Vagina (tissue), 2 donors: ENCODE measurements at regions not wholly inside any gene's neighbourhood (a gene's known extent, or its start where the extent isn't known, plus 50 kb on each side); places are given as distances from the start of the nearest gene placed in this dataset.

ENCODE experiments used
- DNase-seq, 2 donors: peaks; one replicate each; pipeline ENCODE4 v3.0.0-alpha.2; 2017; ENCODE audit errors: extremely low spot score in 2 of 2
- H3K27ac ChIP-seq: fragments of 200-600 bp; sonication (generic); one replicate; pipeline ENCODE4 v1.5.1; 2019
- H3K27me3 ChIP-seq: fragments of 200-600 bp; sonication (generic); one replicate; pipeline ENCODE4 v1.5.1; 2019
- H3K36me3 ChIP-seq, 2 donors: fragments of 200-600 bp; sonication (generic); one replicate each; pipeline ENCODE4 v1.5.1; 2017 to 2019
- H3K4me1 ChIP-seq: fragments of 200-600 bp; sonication (generic); one replicate; pipeline ENCODE4 v1.5.1; 2019
- H3K4me3 ChIP-seq, 2 donors: fragments of 200-600 bp; sonication (generic); 1 replicate in 1 of 2; 2 replicates in 1 of 2; pipeline ENCODE4 v1.5.1; 2016 to 2019
- H3K9me3 ChIP-seq: fragments of 200-600 bp; sonication (generic); one replicate; pipeline ENCODE4 v1.5.1; 2019
- CTCF ChIP-seq, 3 experiments: fragments of 450-650 bp in 2 of 3; fragments of 200-600 bp in 1 of 3; sonication (generic) in 1 of 3; IDR thresholded peaks; one replicate each; pipeline ENCODE4 v1.5.1; 2017 to 2019; ENCODE audit warnings: antibody characterized with exemption in 3 of 3, mild to moderate bottlenecking in 2 of 3, moderate library complexity in 2 of 3
- POLR2A ChIP-seq, 2 donors: fragments of 450-650 bp; IDR thresholded peaks; one replicate each; pipeline ENCODE4 v1.6.1; 2017; ENCODE audit warnings: antibody characterized with exemption in 2 of 2, mild to moderate bottlenecking in 2 of 2, moderate library complexity in 2 of 2
- POLR2AphosphoS5 ChIP-seq, 2 donors: sonication (generic); formaldehyde crosslinking; IDR thresholded peaks; one replicate each; pipeline ENCODE4 v1.9.0; 2017; ENCODE audit warnings: antibody characterized with exemption in 2 of 2, mild to moderate bottlenecking in 2 of 2, low read depth in 1 of 2; ENCODE audit not compliant: insufficient read depth in 1 of 2
- intact Hi-C: fragments of 100-400 bp; cut with DNase I; formaldehyde crosslinking; loops from one replicate; pipeline ENCODE4 v1.15.1; 2023

- no peaks in the 10 kb centered on the region for H3K9me3 ChIP-seq
- H3K36me3 ChIP-seq = no peaks in the 10 kb centered on the region
- no peaks in the 10 kb centered on the region for H3K4me1 ChIP-seq
- no peaks in the 10 kb centered on the region for H3K27me3 ChIP-seq
- DNase-seq = no peak
- intact Hi-C loops = no loop called here
- TF ChIP-seq POLR2A (IDR thresholded peaks at IDR 0.05) = no peak
- no peak for TF ChIP-seq POLR2AphosphoS5 (IDR thresholded peaks at IDR 0.05; ENCODE audit: insufficient read depth in 1 of 2, low read depth in 1 of 2)
- TF ChIP-seq CTCF (IDR thresholded peaks at IDR 0.05) = no peak
- H3K4me3 ChIP-seq = no peak overlapping the region
- no peak overlapping the region for H3K27ac ChIP-seq
Observed at GRCh38 chr20:51269671-51270070, 246.8 kb upstream of the KCNG1 start.

GRCh38 chr20:51267679-51268078 is 244.8 kb upstream of the KCNG1 start:
- H3K27ac ChIP-seq = no peak overlapping the region
- no peak for DNase-seq

GRCh38 chr20:51266353-51266752 is 243.4 kb upstream of the KCNG1 start:
- Histone ChIP-seq H3K4me3 (no peak overlapping the region), H3K4me1 (no peaks in the 10 kb centered on the region), H3K27ac (no peak overlapping the region), H3K36me3 (no peaks in the 10 kb centered on the region), H3K27me3 (no peaks in the 10 kb centered on the region), H3K9me3 (no peaks in the 10 kb centered on the region)
- no peak for TF ChIP-seq POLR2AphosphoS5 (IDR thresholded peaks at IDR 0.05; ENCODE audit: insufficient read depth in 1 of 2, low read depth in 1 of 2)
- TF ChIP-seq CTCF (IDR thresholded peaks at IDR 0.05) = no peak
- TF ChIP-seq POLR2A (IDR thresholded peaks at IDR 0.05) = no peak
- intact Hi-C loops = no loop called here
- no peak for DNase-seq

More at GRCh38 chr20:51267679-51268078, 244.8 kb upstream of the KCNG1 start:
- no peaks in the 10 kb centered on the region for H3K4me1 ChIP-seq
- H3K27me3 ChIP-seq = no peaks in the 10 kb centered on the region
- H3K4me3 ChIP-seq = no peak overlapping the region
- TF ChIP-seq POLR2A (IDR thresholded peaks at IDR 0.05) (no peak), CTCF (IDR thresholded peaks at IDR 0.05) (no peak), POLR2AphosphoS5 (IDR thresholded peaks at IDR 0.05; ENCODE audit: insufficient read depth in 1 of 2, low read depth in 1 of 2) (no peak)
- no peaks in the 10 kb centered on the region for H3K36me3 ChIP-seq
- no peaks in the 10 kb centered on the region for H3K9me3 ChIP-seq
- intact Hi-C loops = no loop called here

GRCh38 chr20:51265361-51265760 is 242.5 kb upstream of the KCNG1 start:
- TF ChIP-seq POLR2A (IDR thresholded peaks at IDR 0.05) (no peak), CTCF (IDR thresholded peaks at IDR 0.05) (no peak), POLR2AphosphoS5 (IDR thresholded peaks at IDR 0.05; ENCODE audit: insufficient read depth in 1 of 2, low read depth in 1 of 2) (no peak)
- Histone ChIP-seq H3K9me3 (no peaks in the 10 kb centered on the region), H3K4me3 (no peak overlapping the region), H3K36me3 (no peaks in the 10 kb centered on the region), H3K27me3 (no peaks in the 10 kb centered on the region), H3K27ac (no peak overlapping the region), H3K4me1 (no peaks in the 10 kb centered on the region)
- no peak for DNase-seq
- intact Hi-C loops = no loop called here

- DNase-seq = no peak
- Histone ChIP-seq H3K27ac (no peak overlapping the region), H3K9me3 (no peaks in the 10 kb centered on the region), H3K36me3 (no peaks in the 10 kb centered on the region), H3K4me3 (no peak overlapping the region), H3K4me1 (no peaks in the 10 kb centered on the region), H3K27me3 (no peaks in the 10 kb centered on the region)
- intact Hi-C loops = no loop called here
- TF ChIP-seq POLR2A (IDR thresholded peaks at IDR 0.05) = no peak
- no peak for TF ChIP-seq POLR2AphosphoS5 (IDR thresholded peaks at IDR 0.05; ENCODE audit: insufficient read depth in 1 of 2, low read depth in 1 of 2)
- no peak for TF ChIP-seq CTCF (IDR thresholded peaks at IDR 0.05)
Observed at GRCh38 chr20:51262240-51262639, 239.3 kb upstream of the KCNG1 start.
